CD4-positive, alpha-beta T cell (primary cell): ENCODE measurements at regions not wholly inside any gene's neighbourhood (a gene's known extent, or its start where the extent isn't known, plus 50 kb on each side); places are given as distances from the start of the nearest gene placed in this dataset.

Source experiments
- ATAC-seq: fragments of 200-7000 bp; cut with Tn5 transposase; one replicate; pipeline ENCODE4 v1.10.0; 2022; ENCODE audit warnings: mild to moderate bottlenecking; ENCODE audit not compliant: poor library complexity
- CTCF ChIA-PET: fragments of 350-600 bp; sonication (Branson Sonifier 250); formaldehyde crosslinking; loops from one replicate; lab custom pipeline; 2021; ENCODE audit warnings: antibody characterized with exemption, inconsistent platforms; lab: Charles Lee
- POLR2A ChIA-PET: fragments of 350-600 bp; sonication (Branson Sonifier 250); formaldehyde crosslinking; loops from one replicate; lab custom pipeline; 2021; ENCODE audit warnings: antibody characterized with exemption, inconsistent platforms; lab: Charles Lee
- DNase-seq, 14 experiments: peaks; one replicate each; pipeline ENCODE4 v3.0.0-alpha.2; 2013 to 2020; ENCODE audit warnings: mixed read lengths in 2 of 14
- H3K27ac ChIP-seq, 2 donors: one replicate each; pipeline versions ENCODE4 v1.5.1 to v1.7.0; 2013; ENCODE audit warnings: low read length in 2 of 2, low read depth in 1 of 2, mild to moderate bottlenecking in 1 of 2
- H3K27me3 ChIP-seq, 2 experiments: 1 replicate in 1 of 2; 2 replicates in 1 of 2; pipeline versions ENCODE4 v1.6.1 to v1.7.0; 2013; ENCODE audit warnings: low read length in 2 of 2, control low read depth in 1 of 2, mild to moderate bottlenecking in 1 of 2, moderate library complexity in 1 of 2; ENCODE audit not compliant: insufficient read depth in 2 of 2, control insufficient read depth in 1 of 2
- H3K36me3 ChIP-seq: one replicate; pipeline ENCODE4 v1.6.1; 2013; ENCODE audit warnings: low read length, control low read depth; ENCODE audit not compliant: insufficient read depth
- H3K4me1 ChIP-seq: one replicate; pipeline ENCODE4 v1.6.1; 2013; ENCODE audit warnings: low read length, control low read depth; ENCODE audit not compliant: insufficient read depth
- H3K4me3 ChIP-seq: one replicate; pipeline ENCODE4 v1.5.1; 2013; ENCODE audit warnings: mild to moderate bottlenecking, low read length, moderate library complexity
- H3K9me3 ChIP-seq, 2 experiments: 1 replicate in 1 of 2; 2 replicates in 1 of 2; pipeline versions ENCODE4 v1.6.1 to v1.7.0; 2013; ENCODE audit warnings: low read length in 2 of 2, mild to moderate bottlenecking in 2 of 2, control low read depth in 1 of 2, moderate library complexity in 1 of 2; ENCODE audit not compliant: control insufficient read depth in 1 of 2, insufficient read depth in 1 of 2
- H3K27ac Mint-ChIP-seq: one replicate; pipeline ENCODE4 v1.8.0; 2020; ENCODE audit warnings: mixed read lengths
- H3K27me3 Mint-ChIP-seq: one replicate; pipeline ENCODE4 v1.8.0; 2021; ENCODE audit warnings: mixed read lengths
- H3K36me3 Mint-ChIP-seq: one replicate; pipeline ENCODE4 v1.8.0; 2021; ENCODE audit warnings: low read depth, mixed read lengths
- H3K4me1 Mint-ChIP-seq: one replicate; pipeline ENCODE4 v1.8.0; 2021; ENCODE audit warnings: low read depth, mixed read lengths
- H3K4me3 Mint-ChIP-seq: one replicate; pipeline ENCODE4 v1.8.0; 2020; ENCODE audit warnings: mild to moderate bottlenecking, mixed read lengths
- H3K9me3 Mint-ChIP-seq: one replicate; pipeline ENCODE4 v1.8.0; 2020; ENCODE audit warnings: mixed read lengths
- CTCF ChIP-seq: fragments of 200-600 bp; IDR thresholded peaks from one replicate; pipeline ENCODE4 v1.8.0; 2022; ENCODE audit warnings: antibody characterized with exemption, mild to moderate bottlenecking
- intact Hi-C, 2 experiments: fragments of 100-400 bp; cut with DNase I in 1 of 2; cut with micrococcal nuclease in 1 of 2; formaldehyde crosslinking; loops; one replicate each; pipeline versions ENCODE4 v1.15.1 to v1.9.0; 2023 to 2025; cut with DNase I, micrococcal nuclease

GRCh38 chr1:4595341-4596225 is 58.8 kb upstream of the AJAP1 start:
- DNase-seq: no peak
- CTCF ChIA-PET: no interaction called here
- H3K4me1 ChIP-seq: no peaks in the 10 kb centered on the region
- H3K9me3 Mint-ChIP-seq: no peaks in the 10 kb centered on the region
- no peak for ATAC-seq
- H3K36me3 ChIP-seq: no peaks in the 10 kb centered on the region
- intact Hi-C loops: loop anchor here in 1 of 2 experiments (10.0 kb wide), 1 partner anchor 681 kb away; no protein-coding TSS in a partner anchor
- H3K4me3 Mint-ChIP-seq: no peak overlapping the region
- H3K4me3 ChIP-seq: no peak overlapping the region
- no peak overlapping the region for H3K27ac ChIP-seq
- no peaks in the 10 kb centered on the region for H3K4me1 Mint-ChIP-seq
- POLR2A ChIA-PET: no interaction called here
- H3K27me3 Mint-ChIP-seq: no peaks in the 10 kb centered on the region
- TF ChIP-seq CTCF: no peak
- H3K9me3 ChIP-seq: peaks cover 0 to 9% of the 10 kb centered on the region in 2 experiments
- peaks cover 0 to 2% of the 10 kb centered on the region in 2 experiments for H3K27me3 ChIP-seq
- H3K27ac Mint-ChIP-seq: no peak overlapping the region
- no peaks in the 10 kb centered on the region for H3K36me3 Mint-ChIP-seq

GRCh38 chr1:4596486-4596885 is 57.9 kb upstream of the AJAP1 start:
- peaks cover 0 to 13% of the 10 kb centered on the region in 2 experiments for H3K9me3 ChIP-seq
- ChIA-PET CTCF (no interaction called here), POLR2A (no interaction called here)
- H3K4me3 ChIP-seq: no peak overlapping the region
- peaks cover 5% of the 10 kb centered on the region for H3K27me3 Mint-ChIP-seq
- no peak overlapping the region for H3K27ac ChIP-seq
- no peak for DNase-seq
- H3K4me1 Mint-ChIP-seq: no peaks in the 10 kb centered on the region
- H3K4me3 Mint-ChIP-seq: no peak overlapping the region
- no peak overlapping the region for H3K27ac Mint-ChIP-seq
- H3K9me3 Mint-ChIP-seq: no peaks in the 10 kb centered on the region
- no peaks in the 10 kb centered on the region for H3K4me1 ChIP-seq
- no peaks in the 10 kb centered on the region for H3K36me3 Mint-ChIP-seq
- TF ChIP-seq CTCF: no peak
- no peaks in the 10 kb centered on the region for H3K36me3 ChIP-seq
- H3K27me3 ChIP-seq: peaks cover 0 to 2% of the 10 kb centered on the region in 2 experiments
- intact Hi-C loops: loop anchor here in 1 of 2 experiments (10.0 kb wide), 1 partner anchor 682 kb away; no protein-coding TSS in a partner anchor
- ATAC-seq: no peak

- Histone ChIP-seq H3K9me3 (peaks cover 0 to 13% of the 10 kb centered on the region in 2 experiments), H3K36me3 (no peaks in the 10 kb centered on the region), H3K4me3 (no peak overlapping the region), H3K27me3 (peaks cover 0 to 2% of the 10 kb centered on the region in 2 experiments), H3K27ac (no peak overlapping the region), H3K4me1 (no peaks in the 10 kb centered on the region)
- CTCF ChIA-PET: no interaction called here
- intact Hi-C loops: loop anchor here in 1 of 2 experiments (10.0 kb wide), 1 partner anchor 682 kb away; no protein-coding TSS in a partner anchor
- Mint-ChIP-seq H3K4me1 (no peaks in the 10 kb centered on the region), H3K27me3 (peaks cover 7% of the 10 kb centered on the region), H3K4me3 (no peak overlapping the region), H3K27ac (no peak overlapping the region), H3K36me3 (no peaks in the 10 kb centered on the region), H3K9me3 (no peaks in the 10 kb centered on the region)
- no peak for TF ChIP-seq CTCF
- POLR2A ChIA-PET: no interaction called here
- ATAC-seq (no peak), DNase-seq (no peak)
Observed at GRCh38 chr1:4597020-4597419, 57.4 kb upstream of the AJAP1 start.
